Pulmonary artery endothelial cell (primary cell): ENCODE measurements at regions not wholly inside any gene's neighbourhood (a gene's known extent, or its start where the extent isn't known, plus 50 kb on each side); places are given as distances from the start of the nearest gene placed in this dataset.
"Not testable (repeated sequence)": the region's sequence is repeated elsewhere in the genome, so short reads cannot be mapped to it uniquely, and the experiment has no call there.

Experiments used
- DNase-seq: peaks from one replicate; pipeline ENCODE4 v3.0.0-alpha.2; 2011; ENCODE audit warnings: low read depth, low spot score

- no peak for DNase-seq
These were observed 52.3 kb upstream of the ARMC3 start for GRCh38 chr10:22875581-22875980.

- no peak for DNase-seq
These were observed 53.5 kb upstream of the ARMC3 start for GRCh38 chr10:22874189-22874854.

DNA sequence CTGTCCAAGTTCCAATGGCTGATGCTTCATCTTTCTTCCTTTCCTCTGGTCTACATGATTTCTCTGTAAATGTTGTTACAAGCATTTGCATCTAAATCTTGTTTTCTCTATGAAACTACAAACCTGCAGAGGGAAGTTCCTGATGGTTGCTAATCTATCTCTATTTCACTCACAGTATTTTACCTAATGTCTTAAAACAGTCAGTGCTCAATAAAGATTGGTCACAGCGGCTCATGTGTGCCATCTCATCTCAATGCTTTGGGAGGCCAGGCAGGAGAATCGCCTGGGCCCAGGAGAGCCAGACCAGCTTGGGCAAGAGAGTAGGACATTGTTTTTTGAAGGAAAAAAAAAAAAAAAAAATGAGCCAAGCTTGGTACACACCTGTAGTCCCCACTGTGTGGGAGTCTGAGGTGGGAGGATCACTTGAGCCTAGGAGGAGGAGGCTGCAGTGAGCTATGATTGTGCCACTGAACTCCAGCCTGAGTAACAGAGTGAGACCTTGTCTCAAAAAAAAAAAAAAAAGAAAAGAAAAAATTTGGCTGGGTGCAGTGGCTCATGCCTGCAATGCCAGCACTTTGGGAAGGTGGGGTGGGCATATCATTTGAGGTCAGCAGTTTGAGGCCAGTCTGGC, 71.3 kb upstream of the ARMC3 start:
- DNase-seq, result no peak

- DNase-seq, result no peak
These were observed 72.9 kb upstream of the ARMC3 start for GRCh38 chr10:22854935-22855421.

DNA sequence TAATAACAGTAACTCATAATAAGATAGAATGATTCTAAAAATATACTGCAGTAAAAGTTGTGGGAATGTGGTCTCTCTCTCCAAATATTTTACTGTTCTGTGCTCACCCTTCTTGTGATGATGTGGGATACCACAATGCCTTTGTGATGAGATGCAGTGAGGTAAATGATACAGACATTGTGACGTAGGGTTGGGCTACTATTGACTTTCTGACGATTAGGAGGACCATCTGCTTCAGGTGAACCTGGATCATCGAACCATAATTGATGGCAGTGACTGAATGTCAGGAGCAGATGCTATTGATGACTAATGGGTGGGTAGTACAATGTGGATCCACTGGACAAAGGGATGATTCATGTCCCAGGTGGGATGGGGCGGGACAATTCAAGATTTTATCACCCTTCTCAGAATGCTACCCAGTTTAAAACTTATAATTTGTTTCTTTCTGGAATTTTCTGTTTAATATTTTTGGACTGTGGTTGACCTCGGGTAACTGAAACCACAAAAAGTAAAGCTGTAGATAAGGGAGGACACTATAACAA, 73.9 kb upstream of the ARMC3 start:
- DNase-seq, result no peak

DNA sequence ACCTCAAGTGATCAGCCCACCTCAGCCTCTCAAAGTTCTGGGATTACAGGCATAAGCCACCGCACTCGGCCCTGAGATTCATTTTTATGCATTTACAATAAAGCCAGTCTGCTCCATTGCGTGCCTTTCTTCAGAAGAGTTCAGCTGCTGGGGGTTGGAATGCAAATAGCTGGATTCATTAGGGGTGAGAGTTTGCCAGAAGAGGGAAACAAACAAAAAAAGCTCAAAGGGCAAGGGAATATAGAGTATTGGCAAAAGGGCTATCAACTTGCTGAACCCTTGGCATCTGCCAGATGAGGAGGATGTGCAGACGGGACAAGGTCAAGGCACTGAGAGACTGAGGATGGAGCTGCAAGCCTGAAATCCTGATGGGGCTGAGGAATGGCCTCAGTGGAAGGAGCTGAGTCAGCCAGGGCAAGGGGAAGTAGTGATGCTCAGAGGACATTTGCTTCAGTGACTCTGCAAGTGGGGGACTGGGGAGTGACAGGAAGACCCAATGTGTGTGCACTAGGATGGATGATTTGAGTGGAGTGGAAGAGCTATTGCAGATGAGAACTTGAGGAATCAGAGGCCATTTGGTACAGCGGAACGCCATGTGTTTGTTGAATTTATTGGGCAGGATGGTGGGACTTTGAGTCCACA, 75.0 kb upstream of the ARMC3 start:
- no peak for DNase-seq

DNA sequence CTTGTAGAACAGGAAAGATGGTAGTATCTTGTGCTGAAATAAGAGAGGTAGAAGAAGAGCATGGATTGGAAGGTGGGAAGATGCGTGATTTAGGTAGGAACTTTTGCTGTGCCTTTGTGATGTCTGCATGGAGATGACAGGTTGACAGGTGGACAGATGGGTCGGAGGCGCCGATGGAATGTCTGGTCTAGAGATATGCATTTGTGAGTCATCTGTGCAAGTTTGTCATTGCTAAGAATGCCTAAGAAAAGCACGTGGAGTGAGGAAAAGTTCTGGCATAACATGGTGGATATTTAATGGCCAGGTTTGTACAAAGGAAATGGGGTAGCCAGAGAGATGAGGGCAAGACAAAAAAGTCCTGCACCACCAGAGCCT, 76.0 kb upstream of the ARMC3 start:
- no peak for DNase-seq

- no peak for DNase-seq
These were observed 77.3 kb upstream of the ARMC3 start for GRCh38 chr10:22850541-22850940.

DNA sequence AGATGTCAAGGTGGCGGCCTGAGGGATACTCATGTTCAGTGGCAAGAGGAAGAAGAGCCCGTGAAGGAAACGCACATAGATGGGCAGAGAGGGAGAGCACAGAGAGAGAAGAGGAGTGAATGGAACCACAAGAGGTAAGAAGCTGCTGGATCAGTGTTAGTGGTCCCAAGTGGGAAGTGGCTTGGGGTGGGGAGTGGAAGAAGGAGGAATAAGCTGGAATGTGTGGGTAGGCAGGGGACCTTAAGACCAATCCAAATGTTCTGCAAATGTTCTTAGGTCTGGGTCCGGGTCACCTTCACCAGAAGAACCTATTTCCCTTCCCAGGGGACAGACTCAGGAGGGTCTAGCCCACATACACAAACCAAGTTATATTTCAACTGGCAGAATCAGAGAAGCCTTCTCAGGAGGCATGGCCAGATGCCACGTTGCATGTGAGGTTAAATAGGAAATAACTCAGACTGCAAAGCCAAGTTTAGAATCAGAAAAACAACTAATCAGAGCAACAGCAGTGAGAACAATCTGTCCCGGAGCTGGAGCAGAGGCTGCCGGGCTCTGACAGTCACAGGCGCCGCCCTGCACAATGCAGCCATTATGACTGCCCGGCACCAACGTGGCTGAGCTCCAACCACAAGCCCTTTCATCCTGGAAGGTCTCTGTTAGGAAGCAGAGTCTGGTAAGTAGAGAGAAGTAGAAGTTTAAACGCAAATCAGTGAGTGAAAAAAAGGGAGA, 78.6 kb upstream of the ARMC3 start:
- peak; percentile 41 for DNase-seq

DNA sequence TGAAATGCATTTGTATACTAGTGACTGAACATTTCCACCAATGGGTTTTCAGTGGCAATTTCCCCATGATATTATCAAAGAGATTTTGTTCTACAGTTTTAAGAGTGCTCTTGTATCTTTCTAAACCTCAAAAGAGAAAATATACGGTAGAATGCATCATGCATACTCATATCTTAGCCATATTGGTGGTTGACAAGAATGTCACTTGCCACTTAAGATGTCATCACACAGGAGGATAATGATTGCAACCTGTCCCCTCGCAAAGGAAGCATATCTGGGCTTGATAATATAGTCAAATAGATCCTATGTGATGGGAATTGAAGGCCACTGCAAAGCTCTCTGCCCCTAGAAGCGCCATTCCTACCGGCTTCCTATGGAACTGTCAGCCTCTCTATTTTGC, 79.3 kb upstream of the ARMC3 start:
- no peak for DNase-seq

DNA sequence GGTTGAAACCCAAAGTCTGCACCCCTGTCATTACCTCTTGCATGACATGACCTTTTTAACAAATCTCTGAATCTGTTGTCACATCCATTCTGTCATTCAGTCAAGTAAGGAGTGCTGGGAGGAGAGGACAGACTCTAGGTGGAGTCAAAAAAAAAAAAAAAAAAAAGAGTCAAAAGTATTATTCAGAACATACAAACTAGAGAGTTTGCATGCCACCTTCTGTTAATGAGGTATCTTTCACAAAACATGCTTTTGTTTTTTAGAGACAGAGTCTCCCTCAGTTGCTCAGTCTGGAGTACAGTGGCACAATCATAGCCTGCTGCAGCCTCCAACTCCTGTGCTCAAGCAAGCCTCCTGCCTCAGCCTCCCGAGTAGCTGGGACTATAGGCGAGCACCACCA, 81.6 kb upstream of the ARMC3 start:
- DNase-seq, result no peak

- DNase-seq, result no peak
These were observed 88.2 kb upstream of the ARMC3 start for GRCh38 chr10:22839639-22840038.

- DNase-seq, result no peak
These were observed 90.1 kb upstream of the ARMC3 start for GRCh38 chr10:22837771-22838170.

GRCh38 chr10:22837351-22837750, 90.5 kb upstream of the ARMC3 start:
- no peak for DNase-seq

DNA sequence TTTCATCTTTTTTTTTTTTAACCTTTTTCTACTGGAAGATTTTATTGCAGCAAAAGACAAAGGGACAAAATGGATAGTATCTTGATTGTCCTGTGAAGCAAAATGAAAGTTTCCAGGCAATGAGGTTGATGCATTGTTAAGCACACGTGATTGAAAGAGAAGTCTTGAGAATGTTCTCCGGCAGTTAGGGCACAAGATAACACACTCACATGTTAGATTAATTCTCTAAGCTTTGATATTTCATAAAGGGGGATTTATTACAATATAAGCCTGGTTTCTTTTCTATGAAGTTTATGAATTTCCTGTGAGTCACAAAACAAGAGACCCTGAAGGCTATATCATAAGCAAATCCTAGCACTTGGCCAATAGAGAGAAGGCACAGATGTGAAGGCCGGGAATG, 93.4 kb upstream of the ARMC3 start:
- no peak for DNase-seq

- no peak for DNase-seq
These were observed 94.1 kb upstream of the ARMC3 start for GRCh38 chr10:22833781-22834180.

DNA sequence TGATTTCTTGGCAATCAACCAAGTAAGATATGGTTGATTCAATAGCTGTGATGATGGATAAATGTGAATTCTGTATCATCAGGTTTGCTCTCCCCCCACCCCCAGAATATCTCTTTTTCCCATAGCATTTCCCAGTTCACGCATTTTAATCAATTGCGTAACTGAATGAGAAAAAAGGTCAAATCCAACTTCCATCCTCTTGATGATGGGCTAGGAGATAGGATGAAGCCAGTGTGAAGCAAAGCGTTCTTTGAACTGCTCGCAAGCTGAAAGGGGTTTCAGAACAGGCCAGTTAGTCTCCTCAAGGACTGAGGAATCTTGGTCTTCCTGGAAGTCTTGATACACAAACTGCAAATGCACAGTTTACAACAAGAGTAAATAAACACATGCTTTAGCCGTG, 94.5 kb upstream of the ARMC3 start:
- DNase-seq, result no peak

DNA sequence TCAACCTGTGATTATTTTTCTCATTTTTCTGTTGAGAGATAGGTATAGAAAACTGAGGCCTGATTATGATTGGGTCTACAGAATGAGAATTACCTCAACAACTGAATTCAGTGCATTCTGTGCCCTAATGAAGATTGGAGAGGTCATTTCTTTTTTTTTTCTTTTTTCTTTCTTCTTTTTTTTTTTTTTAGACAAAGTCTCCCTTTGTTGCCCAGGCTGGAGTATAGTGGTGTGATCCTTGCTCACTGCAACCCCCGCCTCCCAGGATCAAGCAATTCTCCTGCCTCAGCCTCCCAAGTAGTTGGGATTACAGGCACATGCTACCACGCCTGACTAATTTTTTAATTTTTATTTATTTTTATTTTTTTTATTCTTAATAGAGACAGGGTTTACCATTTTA, 95.0 kb upstream of the ARMC3 start:
- DNase-seq, result no peak

- DNase-seq, result no peak
These were observed 95.7 kb upstream of the ARMC3 start for GRCh38 chr10:22832066-22832602.

DNA sequence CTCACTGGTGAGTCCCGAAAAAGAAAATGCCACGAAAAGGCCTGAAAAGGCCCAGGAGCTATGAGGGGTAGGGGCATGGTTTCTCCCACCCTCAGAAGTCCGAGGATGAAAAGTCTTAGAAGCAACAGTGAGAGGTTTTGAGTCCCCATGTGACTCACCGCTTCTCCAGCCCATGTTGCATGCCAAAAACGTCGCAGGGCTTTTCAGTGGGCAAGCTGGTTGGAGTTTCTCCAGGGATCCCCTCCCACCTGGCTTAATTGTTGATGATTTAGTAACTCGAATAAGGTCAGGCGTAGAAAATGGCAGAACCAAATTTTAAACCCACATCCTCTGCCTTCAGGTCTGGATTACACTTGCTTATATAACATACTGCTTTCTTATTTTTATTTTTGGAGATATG, 96.3 kb upstream of the ARMC3 start:
- no peak for DNase-seq

- not testable (repeated sequence) for DNase-seq
These were observed 99.1 kb upstream of the ARMC3 start for GRCh38 chr10:22828712-22829111.

DNA sequence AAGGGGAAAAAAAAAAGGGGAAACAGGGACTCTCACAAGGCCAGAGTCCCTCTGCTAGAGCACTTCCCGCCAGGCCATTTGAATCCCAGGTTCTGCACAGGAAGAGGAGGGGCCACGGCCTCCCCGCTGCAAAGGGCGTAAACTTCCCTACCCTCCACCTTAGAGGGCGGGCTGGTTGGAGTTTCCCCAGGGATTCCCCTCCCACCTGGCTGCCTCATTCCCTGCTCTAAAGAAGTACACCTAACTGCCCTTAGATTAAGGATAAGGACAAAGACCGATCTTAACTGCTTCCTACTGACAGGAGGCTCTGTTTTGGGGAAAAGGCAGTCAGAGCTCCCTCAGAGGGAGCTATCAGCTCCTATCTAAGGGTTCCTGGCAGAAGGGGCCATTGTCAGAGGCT, 102.0 kb upstream of the ARMC3 start:
- DNase-seq, result no peak
